Lower leg skin (tissue), 3 donors: ENCODE measurements at regions not wholly inside any gene's neighbourhood (a gene's known extent, or its start where the extent isn't known, plus 50 kb on each side); places are given as distances from the start of the nearest gene placed in this dataset.

Experiments used
- POLR2A ChIP-seq, 2 donors: fragments of 450-650 bp; IDR thresholded peaks; one replicate each; pipeline ENCODE4 v1.6.1; 2016 to 2017; ENCODE audit warnings: antibody characterized with exemption in 2 of 2, mild to moderate bottlenecking in 1 of 2, moderate library complexity in 1 of 2
- TF ChIP-seq, protein P1 (sequence below), 3 donors: fragments of 450-650 bp; IDR thresholded peaks; one replicate each; pipeline ENCODE4 v1.5.1; 2016; ENCODE audit warnings: antibody characterized with exemption in 3 of 3, mild to moderate bottlenecking in 3 of 3, moderate library complexity in 2 of 3

DNA sequence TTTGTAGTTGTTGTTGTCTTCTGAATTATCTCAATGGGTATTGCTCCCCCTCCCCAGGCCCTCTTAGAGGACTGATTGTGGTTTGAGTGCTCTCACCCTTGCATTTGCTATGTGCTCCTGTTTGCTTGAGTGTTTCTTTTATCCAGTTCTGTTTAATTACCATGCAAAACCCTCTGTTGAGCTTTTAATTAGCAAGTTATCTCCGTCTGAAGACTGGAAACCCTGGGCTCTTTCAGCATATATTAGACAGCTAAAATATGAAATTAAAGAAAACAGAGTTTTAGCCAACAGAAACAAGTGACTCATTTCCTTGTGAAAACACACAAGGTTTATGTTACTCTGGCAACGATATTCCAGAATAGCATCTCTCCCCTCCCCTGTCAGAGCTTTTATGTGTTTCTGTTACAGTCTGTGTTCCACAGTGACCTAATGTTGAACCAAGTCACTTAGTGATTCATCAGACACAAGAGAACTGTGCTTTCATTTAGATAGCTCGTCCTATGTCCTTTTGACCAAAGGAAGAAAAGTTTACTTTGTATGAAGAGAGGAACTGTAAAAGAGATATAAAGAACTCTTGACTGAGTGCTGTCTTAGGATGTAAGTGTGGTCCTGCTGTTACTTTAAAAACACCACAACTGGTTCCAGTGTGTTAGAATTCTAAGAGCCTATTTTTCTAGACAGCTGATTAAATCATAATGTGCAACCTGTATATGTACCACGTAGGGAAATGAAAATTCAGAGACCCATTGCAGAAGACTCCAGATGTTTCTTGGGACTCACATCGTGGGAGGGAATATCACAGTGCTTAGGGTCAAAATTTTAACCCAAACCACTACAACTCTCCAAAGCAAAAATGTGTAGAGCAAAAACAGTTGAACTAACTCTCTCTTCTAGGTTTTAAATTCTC lies 172.8 kb upstream of the RBMS1 start:
- TF ChIP-seq, protein P1, sequence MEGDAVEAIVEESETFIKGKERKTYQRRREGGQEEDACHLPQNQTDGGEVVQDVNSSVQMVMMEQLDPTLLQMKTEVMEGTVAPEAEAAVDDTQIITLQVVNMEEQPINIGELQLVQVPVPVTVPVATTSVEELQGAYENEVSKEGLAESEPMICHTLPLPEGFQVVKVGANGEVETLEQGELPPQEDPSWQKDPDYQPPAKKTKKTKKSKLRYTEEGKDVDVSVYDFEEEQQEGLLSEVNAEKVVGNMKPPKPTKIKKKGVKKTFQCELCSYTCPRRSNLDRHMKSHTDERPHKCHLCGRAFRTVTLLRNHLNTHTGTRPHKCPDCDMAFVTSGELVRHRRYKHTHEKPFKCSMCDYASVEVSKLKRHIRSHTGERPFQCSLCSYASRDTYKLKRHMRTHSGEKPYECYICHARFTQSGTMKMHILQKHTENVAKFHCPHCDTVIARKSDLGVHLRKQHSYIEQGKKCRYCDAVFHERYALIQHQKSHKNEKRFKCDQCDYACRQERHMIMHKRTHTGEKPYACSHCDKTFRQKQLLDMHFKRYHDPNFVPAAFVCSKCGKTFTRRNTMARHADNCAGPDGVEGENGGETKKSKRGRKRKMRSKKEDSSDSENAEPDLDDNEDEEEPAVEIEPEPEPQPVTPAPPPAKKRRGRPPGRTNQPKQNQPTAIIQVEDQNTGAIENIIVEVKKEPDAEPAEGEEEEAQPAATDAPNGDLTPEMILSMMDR (IDR thresholded peaks at IDR 0.05): no peak
- TF ChIP-seq POLR2A (IDR thresholded peaks at IDR 0.05): no peak
